SU-DHL-6 (cell line): ENCODE measurements at regions not wholly inside any gene's neighbourhood (a gene's known extent, or its start where the extent isn't known, plus 50 kb on each side); places are given as distances from the start of the nearest gene placed in this dataset.

Experiments used
- EZH2phosphoT487 ChIP-seq: fragments of 200-600 bp; sonication (generic), shearing (Covaris generic); conservative IDR thresholded peaks from 2 replicates; pipeline ENCODE4 v1.6.1; 2018; ENCODE audit warnings: mild to moderate bottlenecking, antibody characterized with exemption, low read length, moderate library complexity, mixed read lengths
- TF ChIP-seq, protein P1 (sequence below): fragments of 200-600 bp; sonication (generic); IDR thresholded peaks from one replicate; pipeline ENCODE4 v1.5.1; 2017; ENCODE audit warnings: antibody characterized with exemption, mild to moderate bottlenecking, low read length, moderate library complexity; ENCODE audit not compliant: insufficient read depth, poor library complexity, severe bottlenecking

DNA sequence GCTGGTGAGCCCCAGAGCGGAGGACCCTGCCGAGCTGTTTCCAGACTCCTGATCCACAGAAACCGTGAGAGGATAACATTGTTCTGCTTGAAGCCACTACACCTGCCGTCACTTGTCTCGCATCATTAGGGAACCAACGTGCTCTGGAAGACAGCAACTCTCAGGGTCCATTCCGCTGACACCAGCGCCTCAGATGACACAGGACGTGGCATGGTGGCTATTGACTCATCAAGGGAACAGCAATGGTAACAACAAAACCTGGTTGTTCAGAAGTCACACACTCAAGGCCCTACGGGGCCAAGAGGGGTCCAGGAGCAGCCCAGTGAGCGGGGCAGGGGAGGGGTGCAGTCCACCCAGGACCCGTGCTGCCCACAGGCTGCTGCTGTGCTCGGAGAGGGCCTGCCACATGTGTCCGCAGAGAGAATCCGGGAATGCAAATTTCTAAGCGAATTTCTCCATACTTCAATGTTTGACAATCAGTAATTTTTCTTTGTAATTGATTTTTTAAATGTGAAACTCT is 110.4 kb downstream of the TTLL2 start:
- TF ChIP-seq, protein P1, sequence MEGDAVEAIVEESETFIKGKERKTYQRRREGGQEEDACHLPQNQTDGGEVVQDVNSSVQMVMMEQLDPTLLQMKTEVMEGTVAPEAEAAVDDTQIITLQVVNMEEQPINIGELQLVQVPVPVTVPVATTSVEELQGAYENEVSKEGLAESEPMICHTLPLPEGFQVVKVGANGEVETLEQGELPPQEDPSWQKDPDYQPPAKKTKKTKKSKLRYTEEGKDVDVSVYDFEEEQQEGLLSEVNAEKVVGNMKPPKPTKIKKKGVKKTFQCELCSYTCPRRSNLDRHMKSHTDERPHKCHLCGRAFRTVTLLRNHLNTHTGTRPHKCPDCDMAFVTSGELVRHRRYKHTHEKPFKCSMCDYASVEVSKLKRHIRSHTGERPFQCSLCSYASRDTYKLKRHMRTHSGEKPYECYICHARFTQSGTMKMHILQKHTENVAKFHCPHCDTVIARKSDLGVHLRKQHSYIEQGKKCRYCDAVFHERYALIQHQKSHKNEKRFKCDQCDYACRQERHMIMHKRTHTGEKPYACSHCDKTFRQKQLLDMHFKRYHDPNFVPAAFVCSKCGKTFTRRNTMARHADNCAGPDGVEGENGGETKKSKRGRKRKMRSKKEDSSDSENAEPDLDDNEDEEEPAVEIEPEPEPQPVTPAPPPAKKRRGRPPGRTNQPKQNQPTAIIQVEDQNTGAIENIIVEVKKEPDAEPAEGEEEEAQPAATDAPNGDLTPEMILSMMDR = no peak
- no peak for TF ChIP-seq EZH2phosphoT487
